B cell (primary cell): ENCODE measurements at regions not wholly inside any gene's neighbourhood (a gene's known extent, or its start where the extent isn't known, plus 50 kb on each side); places are given as distances from the start of the nearest gene placed in this dataset.

Experiments used
- ATAC-seq: fragments of 200-7000 bp; cut with Tn5 transposase; one replicate; pipeline ENCODE4 v1.10.0; 2021; ENCODE audit warnings: low read depth, mild to moderate bottlenecking, moderate number of reproducible peaks, moderate library complexity
- CTCF ChIA-PET: fragments of 350-600 bp; sonication (Branson Sonifier 250); formaldehyde crosslinking; loops from one replicate; lab custom pipeline; 2021; ENCODE audit warnings: antibody characterized with exemption, inconsistent platforms; lab: Charles Lee
- POLR2A ChIA-PET: fragments of 350-600 bp; sonication (Branson Sonifier 250); formaldehyde crosslinking; loops from one replicate; lab custom pipeline; 2021; ENCODE audit warnings: antibody characterized with exemption; lab: Charles Lee
- DNase-seq: peaks from one replicate; pipeline ENCODE4 v3.0.0; 2013
- H2AFZ ChIP-seq: 2 replicates; pipeline ENCODE4 v1.6.1; 2012; ENCODE audit warnings: mild to moderate bottlenecking, low read depth, low read length; ENCODE audit not compliant: insufficient read depth, poor library complexity, severe bottlenecking
- H3K27ac ChIP-seq, 2 donors: 1 replicate in 1 of 2; 2 replicates in 1 of 2; pipeline ENCODE4 v1.5.1; 2012 to 2013; ENCODE audit warnings: low read length in 2 of 2, mild to moderate bottlenecking in 2 of 2, moderate library complexity in 1 of 2
- H3K27me3 ChIP-seq, 4 experiments: fragments of 200-600 bp in 1 of 4; sonication (generic) in 1 of 4; replicated peaks in 1 of 4; 1 replicate in 2 of 4; 2 replicates in 2 of 4; pipeline versions ENCODE4 v1.6.1 to v1.7.0; 2013 to 2016; ENCODE audit warnings: low read length in 3 of 4, mild to moderate bottlenecking in 2 of 4, mixed read lengths in 1 of 4, moderate library complexity in 1 of 4; ENCODE audit not compliant: insufficient read depth in 4 of 4, control insufficient read depth in 3 of 4; ENCODE audit errors: control extremely low read depth in 1 of 4
- H3K36me3 ChIP-seq, 2 experiments: replicated peaks in 1 of 2; 1 replicate in 1 of 2; 2 replicates in 1 of 2; pipeline versions ENCODE4 v1.6.1 to v1.7.1; 2013; ENCODE audit warnings: low read length in 1 of 2; ENCODE audit not compliant: insufficient read depth in 2 of 2, control insufficient read depth in 1 of 2; ENCODE audit errors: control extremely low read depth in 1 of 2, extremely low read depth in 1 of 2
- H3K4me1 ChIP-seq, 2 donors: fragments of 200-600 bp in 1 of 2; sonication (generic) in 1 of 2; 1 replicate in 1 of 2; 2 replicates in 1 of 2; pipeline versions ENCODE4 v1.5.1 to v1.6.1; 2013 to 2017; ENCODE audit warnings: low read length in 2 of 2; ENCODE audit not compliant: control insufficient read depth in 2 of 2, insufficient read depth in 2 of 2
- H3K4me2 ChIP-seq: replicated peaks from 2 replicates; pipeline ENCODE3; 2012; ENCODE audit warnings: mild to moderate bottlenecking, low read depth, low read length; ENCODE audit not compliant: poor library complexity, severe bottlenecking
- H3K4me3 ChIP-seq, 5 experiments: fragments of 200-600 bp in 1 of 5; sonication (generic) in 1 of 5; 1 replicate in 3 of 5; 2 replicates in 2 of 5; pipeline versions ENCODE4 v1.5.1 to v1.7.0; 2011 to 2016; ENCODE audit warnings: low read length in 4 of 5, mild to moderate bottlenecking in 4 of 5, low read depth in 2 of 5, control low read depth in 1 of 5, moderate library complexity in 1 of 5; ENCODE audit not compliant: insufficient read depth in 1 of 5; ENCODE audit errors: control extremely low read depth in 1 of 5, extremely low read depth in 1 of 5
- H3K79me2 ChIP-seq: fragments of 200-600 bp; sonication (generic); one replicate; pipeline ENCODE4 v1.6.0; 2016; ENCODE audit warnings: low read length; ENCODE audit not compliant: control insufficient read depth, insufficient read depth
- H3K9ac ChIP-seq: fragments of 200-600 bp; sonication (generic); 2 replicates; pipeline ENCODE4 v1.6.1; 2017; ENCODE audit warnings: mild to moderate bottlenecking, low read length, moderate library complexity
- H3K9me3 ChIP-seq, 3 donors: one replicate each; pipeline versions ENCODE4 v1.6.1 to v1.7.1; 2013; ENCODE audit warnings: low read length in 2 of 3; ENCODE audit not compliant: control insufficient read depth in 2 of 3, insufficient read depth in 1 of 3; ENCODE audit errors: control extremely low read depth in 1 of 3
- H4K20me1 ChIP-seq: 2 replicates; pipeline ENCODE4 v1.6.0; 2012; ENCODE audit warnings: mild to moderate bottlenecking, low read length; ENCODE audit not compliant: insufficient read depth, control insufficient read depth, poor library complexity, severe bottlenecking
- H3K27ac Mint-ChIP-seq: one replicate; pipeline ENCODE4 v1.8.0; 2021; ENCODE audit warnings: mixed read lengths
- H3K27me3 Mint-ChIP-seq: one replicate; pipeline ENCODE4 v1.8.0; 2021; ENCODE audit warnings: mixed read lengths
- H3K4me1 Mint-ChIP-seq: one replicate; pipeline ENCODE4 v1.8.0; 2021; ENCODE audit warnings: mixed read lengths
- H3K4me3 Mint-ChIP-seq: one replicate; pipeline ENCODE4 v1.8.0; 2021; ENCODE audit warnings: mixed read lengths
- H3K9me3 Mint-ChIP-seq: one replicate; pipeline ENCODE4 v1.8.0; 2022; ENCODE audit warnings: mixed read lengths; ENCODE audit not compliant: insufficient read depth
- EZH2 ChIP-seq: IDR thresholded peaks from 2 replicates; pipeline ENCODE4 v1.6.1; 2012; ENCODE audit warnings: borderline replicate concordance, low read depth, mild to moderate bottlenecking, moderate library complexity, low read length; ENCODE audit not compliant: insufficient read depth, poor library complexity, severe bottlenecking
- WGBS: methylation state at CpG from one replicate; pipeline ENCODE4 v1.1.5; 2013; ENCODE audit warnings: missing lambda C conversion rate; ENCODE audit not compliant: insufficient coverage; 5-methylcytosine and 5-hydroxymethylcytosine counted together
- intact Hi-C: fragments of 100-400 bp; cut with micrococcal nuclease; formaldehyde crosslinking; loops from one replicate; pipeline ENCODE4 v1.10.0; 2022
- TF ChIP-seq, protein P1 (sequence below): fragments of 200-600 bp; IDR thresholded peaks from one replicate; pipeline ENCODE4 v1.8.0; 2022; ENCODE audit warnings: antibody characterized with exemption, mild to moderate bottlenecking

DNA sequence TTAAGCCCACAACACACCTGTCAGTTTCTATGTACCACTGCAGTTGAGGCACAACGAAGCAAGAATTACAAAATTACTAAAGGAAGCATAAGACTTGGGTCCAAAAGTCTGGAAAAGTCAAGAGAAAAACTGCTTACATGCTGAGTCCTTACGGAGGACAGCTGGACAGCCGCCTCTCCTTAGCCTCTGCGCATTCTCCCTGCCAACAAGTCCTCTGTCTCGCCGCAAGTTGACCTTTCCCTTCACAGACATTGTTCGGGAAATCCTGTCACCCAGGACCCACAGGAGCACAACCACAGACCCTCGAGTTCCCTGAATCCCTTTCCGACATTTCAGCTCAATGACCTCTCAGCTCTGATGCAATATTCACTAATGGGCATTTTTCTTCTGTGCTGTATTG, 525.4 kb upstream of the SALL3 start:
- Histone ChIP-seq H3K79me2 (no peaks in the 10 kb centered on the region), H3K9ac (no peak overlapping the region), H3K27ac (no peak overlapping the region), H3K4me1 (no peaks in the 10 kb centered on the region), H3K27me3 (no peaks in the 10 kb centered on the region), H4K20me1 (no peaks in the 10 kb centered on the region), H3K4me2 (no peak overlapping the region), H2AFZ (no peak overlapping the region), H3K9me3 (peaks cover 0 to 13% (median 0%) of the 10 kb centered on the region in 3 donors), H3K36me3 (no peaks in the 10 kb centered on the region), H3K4me3 (no peak overlapping the region)
- TF ChIP-seq, protein P1, sequence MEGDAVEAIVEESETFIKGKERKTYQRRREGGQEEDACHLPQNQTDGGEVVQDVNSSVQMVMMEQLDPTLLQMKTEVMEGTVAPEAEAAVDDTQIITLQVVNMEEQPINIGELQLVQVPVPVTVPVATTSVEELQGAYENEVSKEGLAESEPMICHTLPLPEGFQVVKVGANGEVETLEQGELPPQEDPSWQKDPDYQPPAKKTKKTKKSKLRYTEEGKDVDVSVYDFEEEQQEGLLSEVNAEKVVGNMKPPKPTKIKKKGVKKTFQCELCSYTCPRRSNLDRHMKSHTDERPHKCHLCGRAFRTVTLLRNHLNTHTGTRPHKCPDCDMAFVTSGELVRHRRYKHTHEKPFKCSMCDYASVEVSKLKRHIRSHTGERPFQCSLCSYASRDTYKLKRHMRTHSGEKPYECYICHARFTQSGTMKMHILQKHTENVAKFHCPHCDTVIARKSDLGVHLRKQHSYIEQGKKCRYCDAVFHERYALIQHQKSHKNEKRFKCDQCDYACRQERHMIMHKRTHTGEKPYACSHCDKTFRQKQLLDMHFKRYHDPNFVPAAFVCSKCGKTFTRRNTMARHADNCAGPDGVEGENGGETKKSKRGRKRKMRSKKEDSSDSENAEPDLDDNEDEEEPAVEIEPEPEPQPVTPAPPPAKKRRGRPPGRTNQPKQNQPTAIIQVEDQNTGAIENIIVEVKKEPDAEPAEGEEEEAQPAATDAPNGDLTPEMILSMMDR, result no peak
- TF ChIP-seq EZH2, result no peak
- ATAC-seq (no peak), DNase-seq (no peak)
- 62% methylated on average over 7 of the region's 9 CpGs for WGBS
- Mint-ChIP-seq H3K9me3 (peaks cover 2% of the 10 kb centered on the region), H3K27ac (no peak overlapping the region), H3K27me3 (no peaks in the 10 kb centered on the region), H3K4me3 (no peak overlapping the region), H3K4me1 (no peaks in the 10 kb centered on the region)
- CTCF ChIA-PET, result no interaction called here
- POLR2A ChIA-PET, result no interaction called here
- intact Hi-C loops, result no loop called here

DNA sequence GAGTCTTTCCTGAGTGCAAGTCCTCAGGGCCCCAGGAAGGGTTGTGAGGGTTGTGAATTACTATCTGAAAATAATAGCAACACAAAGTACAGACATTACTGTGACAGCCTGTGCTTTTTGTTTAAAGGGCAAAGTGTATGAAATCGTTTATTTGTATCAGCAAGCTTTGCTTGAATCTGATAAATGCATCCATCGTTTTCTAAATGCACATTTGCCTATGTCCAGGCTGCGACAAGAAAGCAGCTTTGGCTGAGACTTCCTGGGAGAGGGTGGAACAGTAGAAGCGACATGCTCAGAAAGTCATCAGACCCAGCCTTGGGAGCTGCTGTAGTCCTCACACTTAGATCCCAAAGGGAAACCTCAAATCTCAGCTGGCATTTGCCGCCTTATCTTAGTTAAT, 524.2 kb upstream of the SALL3 start:
- Mint-ChIP-seq H3K27ac (no peak overlapping the region), H3K4me3 (no peak overlapping the region), H3K4me1 (no peaks in the 10 kb centered on the region), H3K27me3 (no peaks in the 10 kb centered on the region), H3K9me3 (peaks cover 2% of the 10 kb centered on the region)
- H3K9me3 ChIP-seq, result peaks cover 0 to 6% (median 0%) of the 10 kb centered on the region in 3 donors
- H3K9ac ChIP-seq, result no peak overlapping the region
- H3K36me3 ChIP-seq, result no peaks in the 10 kb centered on the region
- no peak for TF ChIP-seq EZH2
- TF ChIP-seq, protein P1, result no peak
- ATAC-seq (no peak), DNase-seq (no peak)
- H4K20me1 ChIP-seq, result no peaks in the 10 kb centered on the region
- H3K4me2 ChIP-seq, result no peak overlapping the region
- H3K79me2 ChIP-seq, result no peaks in the 10 kb centered on the region
- 86% methylated on average over 3 of the region's 5 CpGs for whole genome bisulfite sequencing
- CTCF ChIA-PET, result no interaction called here
- intact Hi-C loops, result no loop called here
- no peaks in the 10 kb centered on the region for H3K27me3 ChIP-seq
- H3K27ac ChIP-seq, result no peak overlapping the region
- H3K4me1 ChIP-seq, result no peaks in the 10 kb centered on the region
- H3K4me3 ChIP-seq, result no peak overlapping the region
- POLR2A ChIA-PET, result no interaction called here
- no peak overlapping the region for H2AFZ ChIP-seq
